GM12878 (cell line): ENCODE measurements at regions not wholly inside any gene's neighbourhood (a gene's known extent, or its start where the extent isn't known, plus 50 kb on each side); places are given as distances from the start of the nearest gene placed in this dataset.

Experiments used
- CTCF ChIP-seq, 3 experiments: IDR thresholded peaks in 2 of 3; conservative IDR thresholded peaks in 1 of 3; 2 replicates each; pipeline ENCODE4 v1.5.1; 2011; ENCODE audit warnings: low read depth in 3 of 3, low read length in 3 of 3, mild to moderate bottlenecking in 3 of 3, control low read depth in 2 of 3, moderate library complexity in 2 of 3, inconsistent platforms in 1 of 3, mixed read lengths in 1 of 3; ENCODE audit not compliant: control insufficient read depth in 2 of 3, insufficient read depth in 1 of 3; ENCODE audit errors: extremely low read depth in 1 of 3
- POLR2A ChIP-seq: IDR thresholded peaks from 2 replicates; pipeline ENCODE4 v1.6.1; 2011; ENCODE audit warnings: low read depth, mild to moderate bottlenecking, low read length
- POLR2AphosphoS5 ChIP-seq: IDR thresholded peaks from 2 replicates; pipeline ENCODE4 v1.6.1; 2011; ENCODE audit warnings: mild to moderate bottlenecking, low read length, inconsistent platforms
- SMC3 ChIP-seq: IDR thresholded peaks from 2 replicates; pipeline ENCODE4 v1.6.1; 2011; ENCODE audit warnings: low read length, improper control_type of control experiment, borderline replicate concordance
- SPI1 ChIP-seq: IDR thresholded peaks from 2 replicates; pipeline ENCODE4 v1.6.1; 2011; ENCODE audit warnings: low read depth, mild to moderate bottlenecking, low read length, moderate library complexity, borderline replicate concordance; ENCODE audit not compliant: insufficient read depth
- SRF ChIP-seq, 2 experiments: IDR thresholded peaks; 2 replicates each; pipeline ENCODE4 v1.6.1; 2011; ENCODE audit warnings: low read depth in 2 of 2, low read length in 2 of 2, mild to moderate bottlenecking in 1 of 2, moderate library complexity in 1 of 2

GRCh38 chr1:188620236-188620635, 1791.5 kb downstream of the PLA2G4A start:
- TF ChIP-seq SMC3 (no peak), SPI1 (no peak), SRF (IDR thresholded peaks at IDR 0.05; ENCODE audit: low read depth in 2 of 2, low read length in 2 of 2) (no peak), CTCF (IDR thresholded peaks at IDR 0.05 in 2 of 3, conservative IDR thresholded peaks at IDR 0.05 in 1 of 3; ENCODE audit: control insufficient read depth in 2 of 3, extremely low read depth in 1 of 3, insufficient read depth in 1 of 3, low read depth in 3 of 3, low read length in 3 of 3) (no peak), POLR2AphosphoS5 (no peak), POLR2A (no peak)
